Prostate gland (tissue), 2 donors: ENCODE measurements at regions not wholly inside any gene's neighbourhood (a gene's known extent, or its start where the extent isn't known, plus 50 kb on each side); places are given as distances from the start of the nearest gene placed in this dataset.
"Not testable (repeated sequence)": the region's sequence is repeated elsewhere in the genome, so short reads cannot be mapped to it uniquely, and the experiment has no call there.

Source experiments
- POLR2A ChIP-seq: fragments of 450-650 bp; IDR thresholded peaks from one replicate; pipeline ENCODE4 v1.6.1; 2016; ENCODE audit warnings: antibody characterized with exemption, mild to moderate bottlenecking
- POLR2AphosphoS5 ChIP-seq: sonication (generic); formaldehyde crosslinking; IDR thresholded peaks from one replicate; pipeline ENCODE4 v1.6.1; 2017; ENCODE audit warnings: antibody characterized with exemption
- TF ChIP-seq, protein P1 (sequence below), 4 experiments: fragments of 200-600 bp in 2 of 4; fragments of 450-650 bp in 2 of 4; sonication (generic) in 2 of 4; IDR thresholded peaks; 1 replicate in 3 of 4; 2 replicates in 1 of 4; pipeline ENCODE4 v1.5.1; 2016 to 2019; ENCODE audit warnings: antibody characterized with exemption in 4 of 4, mild to moderate bottlenecking in 2 of 4, moderate library complexity in 2 of 4

DNA sequence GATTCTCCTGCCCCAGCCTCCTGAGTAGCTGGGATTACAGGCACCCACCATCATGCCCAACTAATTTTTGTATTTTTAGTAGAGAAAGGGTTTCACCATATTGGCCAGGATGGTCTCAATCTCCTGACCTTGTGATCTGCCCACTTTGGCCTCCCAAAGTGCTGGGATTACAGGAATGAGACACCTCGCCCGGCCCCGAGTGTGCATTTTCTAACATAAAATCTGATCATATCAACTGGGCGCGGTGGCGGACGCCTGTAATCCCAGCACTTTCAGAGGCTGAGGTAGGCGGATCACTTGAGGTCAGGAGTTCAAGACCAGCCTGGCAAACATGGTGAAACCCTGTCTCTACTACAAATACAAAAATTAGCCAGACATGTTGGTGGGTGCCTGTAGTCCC lies 745.5 kb upstream of the TPTE start:
- TF ChIP-seq, protein P1, sequence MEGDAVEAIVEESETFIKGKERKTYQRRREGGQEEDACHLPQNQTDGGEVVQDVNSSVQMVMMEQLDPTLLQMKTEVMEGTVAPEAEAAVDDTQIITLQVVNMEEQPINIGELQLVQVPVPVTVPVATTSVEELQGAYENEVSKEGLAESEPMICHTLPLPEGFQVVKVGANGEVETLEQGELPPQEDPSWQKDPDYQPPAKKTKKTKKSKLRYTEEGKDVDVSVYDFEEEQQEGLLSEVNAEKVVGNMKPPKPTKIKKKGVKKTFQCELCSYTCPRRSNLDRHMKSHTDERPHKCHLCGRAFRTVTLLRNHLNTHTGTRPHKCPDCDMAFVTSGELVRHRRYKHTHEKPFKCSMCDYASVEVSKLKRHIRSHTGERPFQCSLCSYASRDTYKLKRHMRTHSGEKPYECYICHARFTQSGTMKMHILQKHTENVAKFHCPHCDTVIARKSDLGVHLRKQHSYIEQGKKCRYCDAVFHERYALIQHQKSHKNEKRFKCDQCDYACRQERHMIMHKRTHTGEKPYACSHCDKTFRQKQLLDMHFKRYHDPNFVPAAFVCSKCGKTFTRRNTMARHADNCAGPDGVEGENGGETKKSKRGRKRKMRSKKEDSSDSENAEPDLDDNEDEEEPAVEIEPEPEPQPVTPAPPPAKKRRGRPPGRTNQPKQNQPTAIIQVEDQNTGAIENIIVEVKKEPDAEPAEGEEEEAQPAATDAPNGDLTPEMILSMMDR (IDR thresholded peaks at IDR 0.05), result not testable (repeated sequence)
- TF ChIP-seq POLR2AphosphoS5, POLR2A: not testable (repeated sequence)
